ENCODE measurements at regions not wholly inside any gene's neighbourhood (a gene's known extent, or its start where the extent isn't known, plus 50 kb on each side); places are given as distances from the start of the nearest gene placed in this dataset.

DNA sequence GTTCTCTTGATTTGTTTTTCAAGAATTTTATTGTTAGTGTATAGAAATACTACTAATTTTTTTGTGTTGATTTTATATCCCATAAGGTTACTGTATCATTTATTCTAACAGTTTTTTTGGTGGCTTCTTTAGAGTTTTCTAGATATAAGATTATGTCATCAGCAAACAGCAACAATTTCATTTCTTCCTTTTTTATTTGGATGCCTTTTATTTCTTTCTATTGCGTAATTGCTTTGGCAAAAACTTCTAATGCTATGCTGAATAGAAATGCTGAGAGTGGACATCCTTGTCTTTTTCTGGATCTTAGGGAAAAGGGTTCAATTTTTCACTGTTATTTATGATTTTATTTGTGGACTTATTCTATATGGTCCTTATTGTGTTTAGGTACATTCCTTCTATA lies 298.8 kb downstream of the RPRM start:
- H3K27me3 Mint-ChIP-seq: no peaks in the 10 kb centered on the region

DNA sequence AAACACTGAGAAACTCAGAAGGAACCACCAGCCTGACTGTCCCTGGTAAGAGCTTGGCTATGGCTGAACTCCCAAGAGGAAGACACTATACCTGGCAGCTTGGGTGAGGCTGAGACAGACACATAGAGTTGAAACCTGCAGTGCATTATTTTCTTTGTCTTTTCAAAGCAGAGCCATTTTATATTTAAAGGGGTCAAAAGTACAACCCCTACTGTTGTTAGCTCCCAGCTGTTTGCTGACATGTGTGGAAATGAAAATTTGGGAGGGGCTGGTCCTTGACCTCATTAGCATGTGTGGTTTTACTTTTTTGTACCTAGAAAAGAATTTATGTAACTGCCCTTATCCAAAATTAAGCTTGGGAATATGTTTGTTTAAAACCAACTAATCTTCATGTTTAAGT lies 309.0 kb downstream of the RPRM start:
- H3K9me3 ChIP-seq (ENCODE audit: control insufficient read depth in 2 of 2, low read length in 2 of 2): no peaks in the 10 kb centered on the region
- H3K27ac ChIP-seq (ENCODE audit: insufficient read depth, low read length, poor library complexity, severe bottlenecking): no peak overlapping the region
- no peak overlapping the region for H3K4me3 Mint-ChIP-seq
- no peak overlapping the region for H3K27ac Mint-ChIP-seq
- no peaks in the 10 kb centered on the region for H3K4me1 ChIP-seq (ENCODE audit: control insufficient read depth, insufficient read depth, low read length, poor library complexity, severe bottlenecking)
- H3K27me3 Mint-ChIP-seq: no peaks in the 10 kb centered on the region
- ATAC-seq (ENCODE audit: low read depth in 2 of 2) (no peak), DNase-seq (no peak)
- no peaks in the 10 kb centered on the region for H3K36me3 ChIP-seq (ENCODE audit: control insufficient read depth, insufficient read depth, low read length)
- no peak overlapping the region for H3K4me3 ChIP-seq (ENCODE audit: low read depth, low read length)
- peaks cover 0 to 5% (median 0%) of the 10 kb centered on the region in 7 donors for H3K9me3 Mint-ChIP-seq
- H3K27me3 ChIP-seq (ENCODE audit: control insufficient read depth, insufficient read depth, low read length): no peaks in the 10 kb centered on the region
- H3K36me3 Mint-ChIP-seq: no peaks in the 10 kb centered on the region
- no peaks in the 10 kb centered on the region for H3K4me1 Mint-ChIP-seq

More for the DNA sequence above, 298.8 kb downstream of the RPRM start:
- H3K27ac ChIP-seq (ENCODE audit: insufficient read depth, low read length, poor library complexity, severe bottlenecking): no peak overlapping the region
- Mint-ChIP-seq H3K4me1 (no peaks in the 10 kb centered on the region), H3K9me3 (peaks cover 0 to 9% (median 0%) of the 10 kb centered on the region in 7 donors), H3K27ac (no peak overlapping the region), H3K36me3 (no peaks in the 10 kb centered on the region), H3K4me3 (no peak overlapping the region)
- no peak overlapping the region for H3K4me3 ChIP-seq (ENCODE audit: low read depth, low read length)
- ATAC-seq (ENCODE audit: low read depth in 2 of 2) (no peak), DNase-seq (no peak)
- H3K9me3 ChIP-seq (ENCODE audit: control insufficient read depth in 2 of 2, low read length in 2 of 2): no peaks in the 10 kb centered on the region
- H3K4me1 ChIP-seq (ENCODE audit: control insufficient read depth, insufficient read depth, low read length, poor library complexity, severe bottlenecking): no peaks in the 10 kb centered on the region
- H3K27me3 ChIP-seq (ENCODE audit: control insufficient read depth, insufficient read depth, low read length): no peaks in the 10 kb centered on the region
- H3K36me3 ChIP-seq (ENCODE audit: control insufficient read depth, insufficient read depth, low read length): no peaks in the 10 kb centered on the region

DNA sequence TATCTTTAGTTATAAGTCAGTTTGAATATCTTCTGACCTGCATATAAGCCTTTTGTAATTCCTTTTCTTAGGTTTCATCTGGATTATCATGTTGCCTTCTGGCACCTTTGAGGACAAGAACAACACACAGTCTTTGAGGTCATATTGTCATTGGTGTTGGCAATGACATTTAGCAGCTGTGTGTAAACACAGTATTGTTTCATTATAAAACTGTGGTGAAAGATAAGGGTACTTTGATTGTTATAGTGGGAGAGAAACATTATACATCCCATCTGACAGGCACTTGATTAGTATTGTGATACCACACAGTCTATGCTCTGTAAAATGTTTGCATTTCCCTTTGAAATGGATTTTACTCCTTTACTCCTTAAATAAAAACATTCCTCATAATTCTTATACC lies 313.5 kb downstream of the RPRM start:
- no peak for ATAC-seq (ENCODE audit: low read depth in 2 of 2)
- no peak overlapping the region for H3K27ac ChIP-seq (ENCODE audit: insufficient read depth, low read length, poor library complexity, severe bottlenecking)
- H3K27ac Mint-ChIP-seq: no peak overlapping the region
- no peaks in the 10 kb centered on the region for H3K4me1 Mint-ChIP-seq
- no peak overlapping the region for H3K4me3 Mint-ChIP-seq
- H3K36me3 ChIP-seq (ENCODE audit: control insufficient read depth, insufficient read depth, low read length): no peaks in the 10 kb centered on the region
- no peaks in the 10 kb centered on the region for H3K36me3 Mint-ChIP-seq
- H3K4me1 ChIP-seq (ENCODE audit: control insufficient read depth, insufficient read depth, low read length, poor library complexity, severe bottlenecking): no peaks in the 10 kb centered on the region
- no peaks in the 10 kb centered on the region for H3K9me3 ChIP-seq (ENCODE audit: control insufficient read depth in 2 of 2, low read length in 2 of 2)
- no peak overlapping the region for H3K4me3 ChIP-seq (ENCODE audit: low read depth, low read length)
- no peaks in the 10 kb centered on the region for H3K27me3 Mint-ChIP-seq
- DNase-seq: no peak
- H3K9me3 Mint-ChIP-seq: peaks cover 0 to 6% (median 0%) of the 10 kb centered on the region in 7 donors
- H3K27me3 ChIP-seq (ENCODE audit: control insufficient read depth, insufficient read depth, low read length): no peaks in the 10 kb centered on the region

DNA sequence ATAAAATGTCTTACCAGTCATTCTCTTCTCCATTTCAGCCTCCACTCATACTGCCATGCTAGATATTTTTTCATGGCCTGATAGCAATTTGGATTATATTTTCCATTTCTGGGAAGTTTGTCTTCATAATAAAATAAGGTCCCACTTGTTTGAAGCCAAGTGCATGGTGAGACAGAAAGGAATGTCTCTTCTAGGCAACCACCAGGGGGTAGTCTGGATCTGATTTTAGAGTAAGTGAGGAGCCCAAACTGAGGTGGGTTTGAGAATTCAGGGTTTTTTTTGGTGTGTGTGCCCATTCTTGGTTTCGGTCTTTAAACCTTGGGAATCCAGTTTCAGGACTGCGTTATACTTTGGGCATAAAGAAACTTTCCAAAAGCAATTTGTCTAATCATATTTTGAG lies 315.5 kb downstream of the RPRM start:
- H3K4me1 Mint-ChIP-seq: no peaks in the 10 kb centered on the region
- no peaks in the 10 kb centered on the region for H3K9me3 ChIP-seq (ENCODE audit: control insufficient read depth in 2 of 2, low read length in 2 of 2)
- H3K27ac Mint-ChIP-seq: no peak overlapping the region
- H3K4me3 ChIP-seq (ENCODE audit: low read depth, low read length): no peak overlapping the region
- H3K4me3 Mint-ChIP-seq: no peak overlapping the region
- no peaks in the 10 kb centered on the region for H3K36me3 Mint-ChIP-seq
- H3K36me3 ChIP-seq (ENCODE audit: control insufficient read depth, insufficient read depth, low read length): no peaks in the 10 kb centered on the region
- H3K27me3 ChIP-seq (ENCODE audit: control insufficient read depth, insufficient read depth, low read length): no peaks in the 10 kb centered on the region
- H3K4me1 ChIP-seq (ENCODE audit: control insufficient read depth, insufficient read depth, low read length, poor library complexity, severe bottlenecking): no peaks in the 10 kb centered on the region
- no peaks in the 10 kb centered on the region for H3K27me3 Mint-ChIP-seq
- H3K9me3 Mint-ChIP-seq: peaks cover 0 to 7% (median 0%) of the 10 kb centered on the region in 7 donors
- no peak for ATAC-seq (ENCODE audit: low read depth in 2 of 2)
- peak in 1 of 3 donors; percentile 3 for DNase-seq
- no peak overlapping the region for H3K27ac ChIP-seq (ENCODE audit: insufficient read depth, low read length, poor library complexity, severe bottlenecking)

DNA sequence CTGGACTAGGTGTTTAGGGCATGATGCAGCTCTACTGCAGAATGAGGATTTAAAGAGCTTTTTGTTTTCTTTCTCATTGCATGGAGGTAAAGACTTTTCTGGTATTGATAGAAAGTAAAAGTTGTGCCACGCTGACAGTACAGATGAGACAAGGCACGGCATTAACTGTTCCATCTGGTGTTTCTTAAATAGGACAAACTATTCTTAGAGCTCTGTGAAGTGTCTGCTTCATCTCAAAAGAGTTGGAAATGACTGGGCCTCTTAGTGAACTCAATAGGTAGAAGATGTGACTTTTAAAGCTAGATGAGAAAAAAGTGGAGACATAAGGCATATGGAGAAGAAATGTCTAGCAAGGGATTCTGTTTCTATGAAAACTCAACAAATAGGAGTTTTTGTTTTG lies 321.8 kb downstream of the RPRM start:
- no peak for ATAC-seq (ENCODE audit: low read depth in 2 of 2)
- no peak overlapping the region for H3K4me3 ChIP-seq (ENCODE audit: low read depth, low read length)
- H3K27ac ChIP-seq (ENCODE audit: insufficient read depth, low read length, poor library complexity, severe bottlenecking): no peak overlapping the region
- Mint-ChIP-seq H3K4me1 (no peaks in the 10 kb centered on the region), H3K4me3 (no peak overlapping the region), H3K27me3 (no peaks in the 10 kb centered on the region), H3K36me3 (no peaks in the 10 kb centered on the region), H3K9me3 (peaks cover 0 to 15% (median 9%) of the 10 kb centered on the region in 7 donors), H3K27ac (no peak overlapping the region)
- H3K4me1 ChIP-seq (ENCODE audit: control insufficient read depth, insufficient read depth, low read length, poor library complexity, severe bottlenecking): no peaks in the 10 kb centered on the region
- H3K36me3 ChIP-seq (ENCODE audit: control insufficient read depth, insufficient read depth, low read length): no peaks in the 10 kb centered on the region
- H3K27me3 ChIP-seq (ENCODE audit: control insufficient read depth, insufficient read depth, low read length): no peaks in the 10 kb centered on the region
- DNase-seq: no peak
- H3K9me3 ChIP-seq (ENCODE audit: control insufficient read depth in 2 of 2, low read length in 2 of 2): no peaks in the 10 kb centered on the region

DNA sequence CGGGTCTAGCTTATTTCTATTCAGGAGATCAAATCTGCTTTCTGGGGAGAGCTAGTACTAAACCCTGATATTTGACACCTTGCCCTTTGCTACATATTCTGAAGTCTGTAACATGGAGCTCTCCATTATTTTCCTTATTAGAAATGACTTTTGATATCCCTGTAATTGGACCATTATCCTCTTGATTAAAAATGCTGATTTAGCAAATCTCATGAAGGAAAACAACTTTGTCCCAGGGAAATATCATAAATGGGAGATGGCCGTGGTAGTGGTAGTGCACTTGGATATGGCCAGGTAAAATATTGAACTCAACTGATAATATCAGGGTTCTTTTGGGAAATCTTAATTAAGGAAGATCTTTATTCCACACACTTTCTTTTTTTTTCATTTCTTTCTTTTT lies 326.5 kb downstream of the RPRM start:
- Mint-ChIP-seq H3K4me3 (no peak overlapping the region), H3K27me3 (no peaks in the 10 kb centered on the region), H3K4me1 (no peaks in the 10 kb centered on the region), H3K36me3 (no peaks in the 10 kb centered on the region), H3K9me3 (peaks cover 0 to 15% (median 8%) of the 10 kb centered on the region in 7 donors), H3K27ac (no peak overlapping the region)
- H3K9me3 ChIP-seq (ENCODE audit: control insufficient read depth in 2 of 2, low read length in 2 of 2): no peaks in the 10 kb centered on the region
- H3K27ac ChIP-seq (ENCODE audit: insufficient read depth, low read length, poor library complexity, severe bottlenecking): no peak overlapping the region
- DNase-seq: no peak
- no peak for ATAC-seq (ENCODE audit: low read depth in 2 of 2)
- no peaks in the 10 kb centered on the region for H3K4me1 ChIP-seq (ENCODE audit: control insufficient read depth, insufficient read depth, low read length, poor library complexity, severe bottlenecking)
- H3K4me3 ChIP-seq (ENCODE audit: low read depth, low read length): no peak overlapping the region
- H3K27me3 ChIP-seq (ENCODE audit: control insufficient read depth, insufficient read depth, low read length): no peaks in the 10 kb centered on the region
- H3K36me3 ChIP-seq (ENCODE audit: control insufficient read depth, insufficient read depth, low read length): no peaks in the 10 kb centered on the region

DNA sequence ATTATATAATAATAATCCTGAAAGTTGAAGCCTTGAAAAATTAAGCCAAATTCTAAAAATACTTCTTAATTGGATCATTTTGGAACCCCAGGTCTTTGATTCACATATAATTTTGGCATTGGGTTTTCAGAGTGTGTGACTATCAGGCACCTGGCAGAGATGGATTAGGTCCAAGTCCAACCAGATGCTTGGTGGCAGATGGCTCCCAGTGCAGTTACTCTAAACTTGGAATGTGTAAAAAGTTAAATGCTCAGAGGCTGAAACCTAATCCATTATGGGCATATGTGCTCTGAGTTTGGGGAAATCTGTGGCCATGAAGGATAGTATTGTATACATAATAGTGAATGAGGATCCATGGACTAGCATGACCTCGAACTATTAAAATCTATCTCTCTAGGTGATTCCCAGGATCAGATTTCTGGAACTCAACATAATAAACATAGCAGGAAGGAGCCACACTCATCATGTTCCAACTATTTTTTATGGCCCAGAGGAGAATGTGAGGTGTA lies 333.0 kb downstream of the RPRM start:
- no peak for DNase-seq

DNA sequence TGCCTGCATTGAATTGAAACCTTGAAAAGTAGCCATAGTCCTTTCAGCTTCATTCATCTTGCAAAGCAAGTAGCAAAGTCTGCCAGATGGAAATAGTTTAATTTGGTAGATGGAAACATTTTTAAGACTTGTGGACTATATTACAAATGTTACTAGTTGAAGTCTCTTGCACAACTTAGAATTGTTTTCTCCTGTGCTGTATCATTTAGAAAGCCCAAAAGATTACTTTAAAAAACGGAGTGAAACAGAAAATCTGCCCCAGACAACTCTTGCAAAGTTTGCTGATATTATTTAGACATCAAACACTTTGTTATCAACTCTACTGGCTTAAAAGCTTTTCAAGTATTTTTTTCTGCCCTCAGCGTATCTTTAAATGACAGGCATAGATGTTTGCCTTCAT lies 335.0 kb downstream of the RPRM start:
- peaks cover 0 to 13% (median 5%) of the 10 kb centered on the region in 7 donors for H3K9me3 Mint-ChIP-seq

More for the DNA sequence above, 333.0 kb downstream of the RPRM start:
- Histone ChIP-seq H3K4me1 (ENCODE audit: control insufficient read depth, insufficient read depth, low read length, poor library complexity, severe bottlenecking) (no peaks in the 10 kb centered on the region), H3K27me3 (ENCODE audit: control insufficient read depth, insufficient read depth, low read length) (no peaks in the 10 kb centered on the region), H3K9me3 (ENCODE audit: control insufficient read depth in 2 of 2, low read length in 2 of 2) (no peaks in the 10 kb centered on the region), H3K27ac (ENCODE audit: insufficient read depth, low read length, poor library complexity, severe bottlenecking) (no peak overlapping the region), H3K4me3 (ENCODE audit: low read depth, low read length) (no peak overlapping the region), H3K36me3 (ENCODE audit: control insufficient read depth, insufficient read depth, low read length) (no peaks in the 10 kb centered on the region)
- H3K27ac Mint-ChIP-seq: no peak overlapping the region
- no peak for ATAC-seq (ENCODE audit: low read depth in 2 of 2)
- H3K27me3 Mint-ChIP-seq: no peaks in the 10 kb centered on the region
- H3K4me1 Mint-ChIP-seq: no peaks in the 10 kb centered on the region
- H3K9me3 Mint-ChIP-seq: peaks cover 0 to 11% (median 3%) of the 10 kb centered on the region in 7 donors
- no peak overlapping the region for H3K4me3 Mint-ChIP-seq
- H3K36me3 Mint-ChIP-seq: no peaks in the 10 kb centered on the region

More for the DNA sequence above, 335.0 kb downstream of the RPRM start:
- H3K9me3 ChIP-seq (ENCODE audit: control insufficient read depth in 2 of 2, low read length in 2 of 2): no peaks in the 10 kb centered on the region
- H3K4me1 Mint-ChIP-seq: no peaks in the 10 kb centered on the region
- no peaks in the 10 kb centered on the region for H3K4me1 ChIP-seq (ENCODE audit: control insufficient read depth, insufficient read depth, low read length, poor library complexity, severe bottlenecking)
- H3K4me3 ChIP-seq (ENCODE audit: low read depth, low read length): no peak overlapping the region
- no peaks in the 10 kb centered on the region for H3K36me3 Mint-ChIP-seq
- H3K27me3 Mint-ChIP-seq: no peaks in the 10 kb centered on the region
- H3K27ac ChIP-seq (ENCODE audit: insufficient read depth, low read length, poor library complexity, severe bottlenecking): no peak overlapping the region
- no peak overlapping the region for H3K4me3 Mint-ChIP-seq
- no peaks in the 10 kb centered on the region for H3K36me3 ChIP-seq (ENCODE audit: control insufficient read depth, insufficient read depth, low read length)
- no peak for DNase-seq
- H3K27ac Mint-ChIP-seq: no peak overlapping the region
- no peaks in the 10 kb centered on the region for H3K27me3 ChIP-seq (ENCODE audit: control insufficient read depth, insufficient read depth, low read length)
- no peak for ATAC-seq (ENCODE audit: low read depth in 2 of 2)

All from CD4-positive, CD25-positive, alpha-beta regulatory T cell (primary cell).